T-helper 2 cell treated with Interferon-gamma antibody and Interleukin-4, amounts not matched to agents 5 μg/mL and 100 μg/mL, for 36 hours (primary cell): ENCODE measurements at regions not wholly inside any gene's neighbourhood (a gene's known extent, or its start where the extent isn't known, plus 50 kb on each side); places are given as distances from the start of the nearest gene placed in this dataset.

Experiments used
- DNase-seq: peaks from one replicate; pipeline ENCODE4 v3.0.0; 2021; ENCODE audit warnings: low spot score
- H3K27ac Mint-ChIP-seq: one replicate; pipeline ENCODE4 v1.8.0; 2021; ENCODE audit warnings: mild to moderate bottlenecking, mixed read lengths
- H3K27me3 Mint-ChIP-seq: one replicate; pipeline ENCODE4 v1.8.0; 2021; ENCODE audit warnings: low read depth, mixed read lengths
- H3K36me3 Mint-ChIP-seq: one replicate; pipeline ENCODE4 v1.8.0; 2021; ENCODE audit warnings: low read depth, mixed read lengths
- H3K4me1 Mint-ChIP-seq: one replicate; pipeline ENCODE4 v1.8.0; 2021; ENCODE audit warnings: low read depth, mixed read lengths
- H3K4me3 Mint-ChIP-seq: one replicate; pipeline ENCODE4 v1.8.0; 2022; ENCODE audit warnings: mild to moderate bottlenecking, moderate library complexity, mixed read lengths
- H3K9me3 Mint-ChIP-seq: one replicate; pipeline ENCODE4 v1.8.0; 2021; ENCODE audit warnings: mixed read lengths

DNA sequence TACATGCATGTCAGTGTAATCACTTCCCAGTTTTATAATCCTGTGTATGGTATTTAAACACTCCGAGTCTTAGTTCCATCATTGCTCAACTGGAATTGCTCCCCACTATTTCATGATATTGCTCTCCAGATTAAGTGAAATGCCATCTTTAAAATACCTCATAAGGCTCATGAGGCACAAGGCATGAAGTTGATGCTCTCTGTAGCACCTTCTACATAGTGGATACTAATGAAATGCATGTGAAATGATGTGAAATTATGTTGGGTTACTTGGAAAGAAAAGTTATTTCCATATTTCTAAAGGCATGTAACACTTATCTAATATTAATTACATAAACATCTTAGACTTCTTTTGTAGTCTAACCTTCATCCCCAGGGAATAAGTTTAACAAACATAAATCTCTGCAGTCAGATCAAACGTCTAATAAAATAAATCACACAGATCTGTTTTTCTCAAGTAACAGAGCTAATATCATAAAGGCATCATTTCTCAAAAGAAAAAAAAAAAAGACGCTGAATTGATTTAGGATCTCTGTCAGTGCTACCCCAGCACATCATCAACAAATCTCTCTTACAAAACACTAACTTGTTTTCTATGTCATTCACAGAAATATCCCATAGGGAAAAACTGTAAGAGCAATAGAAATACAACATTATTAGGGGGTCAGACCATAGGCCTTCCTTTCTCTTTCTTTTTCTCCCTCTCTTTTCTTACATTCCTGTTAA lies 736.0 kb upstream of the LRRC4C start:
- no peak for DNase-seq
- H3K4me1 Mint-ChIP-seq, result no peaks in the 10 kb centered on the region
- H3K9me3 Mint-ChIP-seq, result peaks cover 44% of the 10 kb centered on the region
- no peaks in the 10 kb centered on the region for H3K27me3 Mint-ChIP-seq
- H3K36me3 Mint-ChIP-seq, result no peaks in the 10 kb centered on the region
- H3K4me3 Mint-ChIP-seq, result no peak overlapping the region
- H3K27ac Mint-ChIP-seq, result no peak overlapping the region

DNA sequence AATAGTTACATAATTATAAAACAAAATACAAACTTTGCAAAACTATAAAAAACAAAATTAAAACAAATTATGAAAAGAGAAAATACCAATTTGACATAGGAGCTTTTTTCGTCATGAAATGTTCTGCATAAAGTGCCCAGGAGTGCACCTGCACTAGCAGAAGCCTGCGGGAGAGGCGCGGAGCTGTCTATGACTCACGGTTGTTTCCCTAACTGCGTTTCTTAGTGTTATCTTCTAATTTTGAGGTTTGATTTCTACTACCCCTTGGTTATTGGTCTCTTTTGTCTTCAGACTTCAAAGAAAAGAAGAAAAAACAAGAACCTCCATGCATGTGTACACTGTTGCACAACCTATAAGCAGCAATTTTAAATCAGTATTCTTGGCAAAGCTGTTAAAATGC lies 740.9 kb upstream of the LRRC4C start:
- Mint-ChIP-seq H3K4me3 (no peak overlapping the region), H3K9me3 (peaks cover 48% of the 10 kb centered on the region), H3K4me1 (no peaks in the 10 kb centered on the region), H3K36me3 (no peaks in the 10 kb centered on the region), H3K27ac (no peak overlapping the region), H3K27me3 (no peaks in the 10 kb centered on the region)
- no peak for DNase-seq

DNA sequence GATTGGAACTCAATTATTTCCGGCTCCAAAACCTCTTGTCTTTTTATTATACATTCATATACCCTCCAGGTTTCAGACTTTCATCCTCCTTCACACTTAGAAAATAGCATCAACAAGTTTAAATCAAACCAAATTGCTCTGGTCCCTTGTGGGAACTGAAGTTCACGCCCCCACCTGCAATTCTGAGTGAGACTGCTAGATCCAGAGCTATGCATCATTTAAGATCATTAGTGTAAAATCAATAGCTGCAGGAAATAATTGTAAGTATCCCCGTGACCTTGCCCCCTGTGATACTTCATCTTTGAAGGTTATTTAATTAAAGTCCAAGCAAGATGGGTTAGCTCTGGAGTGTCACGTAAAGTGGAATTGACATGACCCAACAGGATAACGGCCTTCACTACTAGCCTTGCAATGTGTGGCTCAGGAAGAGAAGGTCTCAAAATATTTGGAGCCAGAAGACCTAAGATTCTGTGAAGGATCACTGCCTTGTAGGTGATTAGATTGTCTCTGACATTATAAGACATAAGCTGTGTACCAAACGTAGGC lies 742.2 kb upstream of the LRRC4C start:
- H3K9me3 Mint-ChIP-seq, result peaks cover 44% of the 10 kb centered on the region
- no peaks in the 10 kb centered on the region for H3K4me1 Mint-ChIP-seq
- H3K4me3 Mint-ChIP-seq, result no peak overlapping the region
- no peak overlapping the region for H3K27ac Mint-ChIP-seq
- no peak for DNase-seq
- no peaks in the 10 kb centered on the region for H3K27me3 Mint-ChIP-seq
- H3K36me3 Mint-ChIP-seq, result no peaks in the 10 kb centered on the region

DNA sequence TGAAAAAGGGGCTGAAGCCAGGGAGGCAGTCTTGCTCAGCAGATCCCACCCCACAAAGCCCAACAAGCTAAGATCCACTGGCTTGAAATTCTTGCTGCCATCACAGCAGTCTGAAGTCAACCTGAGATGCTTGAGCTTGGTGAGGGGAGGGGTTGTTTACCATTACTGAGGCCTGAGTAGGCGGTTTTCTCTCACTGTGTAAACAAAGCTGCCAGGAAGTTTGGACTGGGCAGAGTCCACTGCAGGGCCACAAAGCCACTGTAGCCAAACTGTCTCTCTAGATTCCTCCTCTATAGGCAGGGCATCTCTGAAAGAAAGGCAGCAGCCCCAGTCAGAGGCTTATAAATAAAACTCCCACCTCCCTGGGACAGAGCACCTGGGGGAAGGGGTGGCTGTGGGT lies 746.1 kb upstream of the LRRC4C start:
- Mint-ChIP-seq H3K4me3 (no peak overlapping the region), H3K36me3 (no peaks in the 10 kb centered on the region), H3K4me1 (no peaks in the 10 kb centered on the region), H3K27ac (no peak overlapping the region), H3K9me3 (peaks cover 54% of the 10 kb centered on the region), H3K27me3 (no peaks in the 10 kb centered on the region)
- no peak for DNase-seq

DNA sequence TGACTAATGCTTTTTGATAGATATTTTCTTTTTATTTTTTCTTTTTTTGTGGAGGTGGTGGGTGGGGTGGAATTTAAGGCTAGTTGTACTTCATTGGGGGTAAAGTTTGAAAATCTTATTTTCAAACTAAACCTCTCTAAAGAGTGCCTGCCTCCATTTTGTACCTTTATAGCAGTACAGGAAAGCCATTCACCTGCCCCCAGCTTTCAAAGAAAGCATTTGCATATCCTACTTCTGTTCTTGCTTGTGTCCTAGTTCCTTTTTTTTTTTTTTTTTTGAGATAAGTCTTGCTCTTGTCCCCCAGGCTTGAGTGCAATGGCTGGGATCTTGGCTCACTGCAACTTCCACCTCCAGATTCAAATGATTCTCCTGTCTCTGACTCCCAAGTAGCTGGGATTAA lies 766.2 kb upstream of the LRRC4C start:
- Mint-ChIP-seq H3K4me3 (no peak overlapping the region), H3K36me3 (no peaks in the 10 kb centered on the region), H3K4me1 (no peaks in the 10 kb centered on the region), H3K27me3 (no peaks in the 10 kb centered on the region), H3K9me3 (peaks cover 36% of the 10 kb centered on the region), H3K27ac (no peak overlapping the region)
- DNase-seq, result no peak

DNA sequence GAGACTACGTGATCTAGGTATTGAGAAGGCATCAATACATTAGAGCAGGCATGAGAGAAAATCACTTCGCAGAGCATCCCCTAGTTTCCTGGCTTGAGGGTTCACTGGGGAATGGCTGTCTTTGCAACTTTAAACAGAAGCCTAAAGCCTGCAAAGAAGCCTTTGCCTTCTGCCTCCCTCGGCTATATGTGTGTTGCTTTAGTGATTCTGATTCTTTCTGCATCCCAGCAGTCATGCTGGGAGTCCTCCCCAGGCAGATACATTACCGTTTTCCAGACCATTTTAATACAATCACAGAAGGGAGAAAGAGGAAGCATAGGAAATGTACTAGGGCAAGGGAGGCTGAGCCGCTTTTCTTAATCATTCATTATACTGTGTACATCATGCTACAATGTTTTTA lies 773.2 kb upstream of the LRRC4C start:
- Mint-ChIP-seq H3K4me3 (no peak overlapping the region), H3K27ac (no peak overlapping the region), H3K36me3 (no peaks in the 10 kb centered on the region), H3K9me3 (peaks cover 28% of the 10 kb centered on the region), H3K4me1 (no peaks in the 10 kb centered on the region), H3K27me3 (no peaks in the 10 kb centered on the region)
- no peak for DNase-seq

DNA sequence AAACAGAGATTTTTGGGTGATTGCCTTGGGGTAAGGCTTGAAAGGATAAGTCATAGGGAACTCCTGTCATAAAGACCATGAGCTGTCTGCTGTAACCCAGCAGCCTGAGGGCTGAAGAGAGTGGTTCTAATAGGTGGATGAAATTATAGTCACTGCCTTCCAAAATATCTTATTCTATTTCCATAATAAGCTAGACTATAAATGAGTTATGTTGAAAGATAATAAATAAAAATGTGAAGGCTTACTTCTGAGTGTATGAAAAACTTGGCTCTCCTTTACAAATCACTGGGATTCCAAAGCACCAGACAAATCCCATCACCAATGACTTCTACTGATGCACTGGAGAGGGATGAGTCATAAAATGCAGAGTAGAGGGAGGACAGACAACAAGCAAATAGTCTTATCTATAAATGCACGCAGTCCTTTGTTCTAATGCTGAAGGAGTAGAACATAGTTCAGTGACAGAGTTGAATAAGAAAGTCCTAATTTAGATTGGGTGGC lies 775.0 kb upstream of the LRRC4C start:
- Mint-ChIP-seq H3K9me3 (peaks cover 23% of the 10 kb centered on the region), H3K4me1 (no peaks in the 10 kb centered on the region), H3K4me3 (no peak overlapping the region), H3K27ac (no peak overlapping the region), H3K27me3 (no peaks in the 10 kb centered on the region), H3K36me3 (no peaks in the 10 kb centered on the region)
- DNase-seq, result no peak

DNA sequence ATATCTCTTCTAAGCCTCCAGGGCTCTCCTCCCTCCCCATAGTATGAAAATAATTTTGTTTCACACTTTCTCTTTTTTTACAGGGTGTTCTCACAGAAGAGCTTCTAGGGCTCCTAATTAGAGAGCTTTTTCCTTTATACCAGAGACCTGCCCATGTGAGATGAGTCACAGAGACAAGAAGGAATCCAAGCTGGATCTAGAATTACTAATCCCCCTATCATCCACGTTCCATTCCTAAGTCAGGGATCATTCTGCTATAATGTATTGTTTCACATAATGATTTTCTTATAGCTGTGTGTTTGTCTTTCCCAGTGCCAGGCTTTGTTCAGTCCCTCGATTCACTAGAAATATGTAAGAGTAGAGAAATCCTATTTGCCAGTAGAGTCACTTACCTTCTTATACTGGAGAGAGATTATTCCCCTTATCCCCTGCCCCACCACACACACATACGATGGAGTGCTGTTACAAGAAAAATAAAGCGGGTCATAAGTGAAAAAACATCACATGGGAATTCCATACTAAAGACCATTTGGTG lies 778.3 kb upstream of the LRRC4C start:
- no peak for DNase-seq
- no peaks in the 10 kb centered on the region for H3K27me3 Mint-ChIP-seq
- no peaks in the 10 kb centered on the region for H3K36me3 Mint-ChIP-seq
- H3K27ac Mint-ChIP-seq, result no peak overlapping the region
- H3K9me3 Mint-ChIP-seq, result peaks cover 21% of the 10 kb centered on the region
- no peak overlapping the region for H3K4me3 Mint-ChIP-seq
- H3K4me1 Mint-ChIP-seq, result no peaks in the 10 kb centered on the region

DNA sequence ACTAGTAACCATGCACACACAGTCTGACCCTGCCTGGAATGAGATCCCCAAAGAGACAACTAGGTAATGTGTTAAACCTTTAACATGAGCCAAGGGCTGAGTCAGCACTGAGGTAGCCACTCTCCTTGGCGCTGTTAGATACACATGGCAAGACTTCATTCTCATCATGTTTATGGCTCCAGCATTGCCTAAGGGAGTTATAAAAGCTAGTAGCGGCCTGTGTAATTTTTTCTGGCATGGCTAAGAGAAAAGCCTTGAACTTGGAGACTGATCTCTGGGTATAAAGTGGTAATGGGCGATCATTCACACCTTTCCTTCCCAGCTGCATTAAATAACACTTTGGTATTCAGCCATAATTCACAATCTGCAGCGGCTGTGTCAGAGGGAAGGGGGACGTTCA lies 779.7 kb upstream of the LRRC4C start:
- H3K36me3 Mint-ChIP-seq, result no peaks in the 10 kb centered on the region
- H3K27ac Mint-ChIP-seq, result no peak overlapping the region
- H3K27me3 Mint-ChIP-seq, result no peaks in the 10 kb centered on the region
- peaks cover 17% of the 10 kb centered on the region for H3K9me3 Mint-ChIP-seq
- no peak for DNase-seq
- no peak overlapping the region for H3K4me3 Mint-ChIP-seq
- H3K4me1 Mint-ChIP-seq, result no peaks in the 10 kb centered on the region

DNA sequence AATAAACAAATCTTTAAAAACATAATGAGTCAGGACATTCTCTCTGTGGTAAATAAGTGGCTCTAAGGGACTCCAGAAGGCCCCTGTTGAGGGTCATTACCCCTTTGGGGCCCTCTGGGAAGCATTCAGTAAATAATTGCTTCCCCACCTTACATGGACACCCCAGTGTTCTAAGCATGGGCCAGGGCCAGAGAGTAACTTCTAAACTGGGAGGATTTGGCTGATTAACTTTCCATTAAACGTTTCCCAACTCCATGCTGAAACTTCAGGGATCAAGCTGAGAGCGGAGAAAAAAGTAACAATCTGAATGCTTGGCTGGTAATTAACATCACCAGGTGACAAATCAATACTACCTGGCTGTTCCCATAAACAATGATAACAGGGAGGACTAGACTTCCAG lies 783.9 kb upstream of the LRRC4C start:
- DNase-seq, result no peak
- Mint-ChIP-seq H3K4me3 (no peak overlapping the region), H3K4me1 (no peaks in the 10 kb centered on the region), H3K27me3 (no peaks in the 10 kb centered on the region), H3K9me3 (peaks cover 22% of the 10 kb centered on the region), H3K36me3 (no peaks in the 10 kb centered on the region), H3K27ac (no peak overlapping the region)

DNA sequence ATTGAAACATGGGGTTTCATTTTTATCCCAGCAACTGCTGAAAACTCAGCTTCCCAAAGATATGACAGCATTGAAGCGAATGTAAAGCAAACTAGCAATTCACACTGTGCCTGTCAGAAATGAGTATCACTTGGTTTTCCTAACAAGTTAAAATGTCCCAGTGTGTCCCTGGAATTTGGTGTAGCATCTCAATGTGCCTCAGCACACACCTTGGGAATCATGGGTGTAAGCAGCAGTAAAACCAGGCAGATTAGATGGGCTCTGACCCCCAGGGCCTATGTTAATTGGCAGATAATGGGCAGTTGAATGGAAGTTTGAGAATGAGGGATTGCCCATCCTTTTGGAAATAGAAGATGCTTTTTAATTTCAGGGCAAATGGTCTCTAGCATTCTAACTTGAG lies 784.9 kb upstream of the LRRC4C start:
- H3K27ac Mint-ChIP-seq, result no peak overlapping the region

DNA sequence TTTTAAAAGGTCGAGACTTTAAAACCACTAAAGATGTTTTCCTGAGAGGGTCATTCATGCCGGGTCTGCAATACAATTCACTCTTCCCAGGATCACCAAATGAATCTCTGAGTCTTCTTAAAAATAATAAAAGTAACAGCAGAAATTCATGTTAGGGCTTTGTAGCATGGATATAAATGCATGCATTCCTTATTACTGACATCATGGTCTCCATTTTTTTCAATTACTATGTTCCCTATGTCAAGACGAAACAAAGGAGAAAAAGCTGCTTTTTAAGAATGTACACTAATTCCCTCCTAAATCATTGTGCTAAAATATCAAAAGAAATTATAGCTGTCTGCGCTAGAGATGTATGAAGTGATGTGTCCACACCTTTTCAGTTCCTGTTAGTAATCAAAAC lies 789.9 kb upstream of the LRRC4C start:
- Mint-ChIP-seq H3K4me1 (no peaks in the 10 kb centered on the region), H3K9me3 (peaks cover 27% of the 10 kb centered on the region), H3K4me3 (no peak overlapping the region), H3K36me3 (no peaks in the 10 kb centered on the region), H3K27me3 (no peaks in the 10 kb centered on the region), H3K27ac (no peak overlapping the region)
- DNase-seq, result no peak

More for the DNA sequence above, 784.9 kb upstream of the LRRC4C start:
- no peak for DNase-seq
- Mint-ChIP-seq H3K27me3 (no peaks in the 10 kb centered on the region), H3K4me1 (no peaks in the 10 kb centered on the region), H3K36me3 (no peaks in the 10 kb centered on the region), H3K4me3 (no peak overlapping the region), H3K9me3 (peaks cover 25% of the 10 kb centered on the region)

DNA sequence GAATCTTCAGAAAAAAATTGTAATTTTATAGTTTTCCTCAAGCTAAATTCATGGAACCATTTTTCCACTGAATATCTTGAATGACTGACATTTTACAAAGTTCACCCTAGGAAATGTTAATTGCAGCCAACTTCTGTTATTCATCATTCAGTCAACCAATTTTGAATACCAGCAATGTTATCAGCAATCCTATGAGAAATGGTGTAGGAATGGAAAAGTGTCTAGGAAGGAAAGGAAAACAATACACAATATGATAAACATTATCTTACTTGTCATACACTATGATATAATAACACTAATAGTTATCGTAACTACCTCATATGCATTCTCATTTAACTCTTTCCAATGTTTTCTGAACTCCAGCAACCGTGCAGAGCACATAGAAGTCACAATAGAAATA lies 790.5 kb upstream of the LRRC4C start:
- Mint-ChIP-seq H3K4me1 (no peaks in the 10 kb centered on the region), H3K27ac (no peak overlapping the region), H3K4me3 (no peak overlapping the region), H3K27me3 (no peaks in the 10 kb centered on the region), H3K9me3 (peaks cover 24% of the 10 kb centered on the region), H3K36me3 (no peaks in the 10 kb centered on the region)
- no peak for DNase-seq

DNA sequence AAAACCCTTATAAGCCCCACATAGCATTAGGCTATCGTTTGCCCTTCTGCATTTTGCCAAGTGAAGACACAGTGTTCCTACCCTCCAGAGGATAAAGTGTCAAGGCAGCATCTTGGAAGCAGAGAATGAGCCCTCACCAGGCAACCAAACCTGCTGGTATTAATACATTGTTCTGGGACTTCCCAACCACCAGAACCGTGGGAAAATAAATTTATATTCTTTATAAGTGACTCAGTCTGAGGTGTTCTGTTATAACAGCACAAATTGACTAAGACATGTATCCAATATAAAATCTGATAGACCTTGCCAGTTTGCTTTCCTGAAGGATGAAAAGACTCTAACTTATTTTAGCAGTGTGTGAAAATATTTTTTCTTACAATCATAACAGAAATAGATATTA lies 792.5 kb upstream of the LRRC4C start:
- Mint-ChIP-seq H3K36me3 (no peaks in the 10 kb centered on the region), H3K9me3 (peaks cover 36% of the 10 kb centered on the region), H3K4me3 (no peak overlapping the region), H3K27ac (no peak overlapping the region), H3K27me3 (no peaks in the 10 kb centered on the region), H3K4me1 (no peaks in the 10 kb centered on the region)
- DNase-seq, result no peak

DNA sequence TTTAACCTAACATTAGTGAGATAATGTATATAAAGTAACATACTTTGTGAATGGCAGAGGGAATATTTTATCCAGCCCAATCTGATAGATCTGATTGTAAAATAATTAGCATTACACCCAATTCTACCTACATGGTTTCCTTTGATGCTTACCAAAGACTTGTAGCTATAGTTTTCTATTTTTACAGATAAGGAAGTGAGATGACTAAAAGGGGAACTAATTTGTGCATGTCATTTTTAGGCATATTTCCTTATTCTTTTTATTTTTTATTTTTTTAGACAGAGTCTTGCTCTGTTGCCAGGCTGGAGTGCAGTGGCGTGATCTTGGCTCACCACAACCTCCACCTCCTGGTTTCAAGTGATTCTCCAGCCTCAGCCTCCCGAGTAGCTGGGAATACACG lies 793.7 kb upstream of the LRRC4C start:
- no peaks in the 10 kb centered on the region for H3K27me3 Mint-ChIP-seq
- H3K4me1 Mint-ChIP-seq, result no peaks in the 10 kb centered on the region
- no peaks in the 10 kb centered on the region for H3K36me3 Mint-ChIP-seq
- DNase-seq, result no peak
- no peak overlapping the region for H3K27ac Mint-ChIP-seq
- H3K4me3 Mint-ChIP-seq, result no peak overlapping the region
- peaks cover 28% of the 10 kb centered on the region for H3K9me3 Mint-ChIP-seq
